Neuronal stem cell (in vitro differentiated cells): ENCODE measurements at regions not wholly inside any gene's neighbourhood (a gene's known extent, or its start where the extent isn't known, plus 50 kb on each side); places are given as distances from the start of the nearest gene placed in this dataset.

ENCODE experiments used
- DNase-seq: peaks from one replicate; pipeline ENCODE4 v3.0.0-alpha.2; 2013; ENCODE audit warnings: low spot score
- H2AFZ ChIP-seq: one replicate; pipeline ENCODE4 v1.6.1; 2013; ENCODE audit warnings: mild to moderate bottlenecking, low read length, inconsistent platforms
- H2AK5ac ChIP-seq: 2 replicates; pipeline ENCODE4 v1.6.1; 2013; ENCODE audit warnings: low read depth, mild to moderate bottlenecking, inconsistent platforms, low read length, moderate library complexity, mixed read lengths
- H2BK120ac ChIP-seq: 2 replicates; pipeline ENCODE4 v1.6.1; 2013; ENCODE audit warnings: low read depth, mild to moderate bottlenecking, inconsistent platforms, low read length, moderate library complexity, mixed read lengths
- H2BK12ac ChIP-seq: one replicate; pipeline ENCODE4 v1.6.1; 2013; ENCODE audit warnings: low read length, inconsistent platforms
- H2BK15ac ChIP-seq: 2 replicates; pipeline ENCODE4 v1.6.1; 2013; ENCODE audit warnings: mild to moderate bottlenecking, low read length, inconsistent platforms, mixed read lengths
- H2BK5ac ChIP-seq: one replicate; pipeline ENCODE4 v1.6.1; 2013; ENCODE audit warnings: inconsistent platforms, mild to moderate bottlenecking, low read length, moderate library complexity
- H3K14ac ChIP-seq: one replicate; pipeline ENCODE4 v1.6.1; 2013; ENCODE audit warnings: low read length, inconsistent platforms
- H3K18ac ChIP-seq: 2 replicates; pipeline ENCODE4 v1.6.1; 2013; ENCODE audit warnings: low read length, inconsistent platforms
- H3K23ac ChIP-seq: 2 replicates; pipeline ENCODE4 v1.6.1; 2013; ENCODE audit warnings: low read depth, mild to moderate bottlenecking, mixed read lengths, low read length, inconsistent platforms; ENCODE audit not compliant: poor library complexity
- H3K27ac ChIP-seq: replicated peaks from 3 replicates; pipeline ENCODE4 v1.5.1; 2013; ENCODE audit warnings: low read length, inconsistent platforms
- H3K27me3 ChIP-seq, 3 experiments: 2 replicates each; pipeline ENCODE4 v1.6.1; 2013; ENCODE audit warnings: low read length in 3 of 3, mild to moderate bottlenecking in 2 of 3, inconsistent platforms in 1 of 3, low read depth in 1 of 3, mixed read lengths in 1 of 3, moderate library complexity in 1 of 3; ENCODE audit not compliant: control insufficient read depth in 3 of 3, insufficient read depth in 3 of 3
- H3K36me3 ChIP-seq, 2 donors: replicated peaks in 1 of 2; 2 replicates each; pipeline ENCODE4 v1.6.1; 2013; ENCODE audit warnings: low read length in 2 of 2; ENCODE audit not compliant: control insufficient read depth in 2 of 2, insufficient read depth in 2 of 2
- H3K4ac ChIP-seq: 2 replicates; pipeline ENCODE4 v1.6.1; 2013; ENCODE audit warnings: inconsistent platforms, mild to moderate bottlenecking, low read length, moderate library complexity
- H3K4me1 ChIP-seq, 2 donors: 1 replicate in 1 of 2; 2 replicates in 1 of 2; pipeline ENCODE4 v1.6.1; 2013; ENCODE audit warnings: low read length in 2 of 2, low read depth in 1 of 2; ENCODE audit not compliant: control insufficient read depth in 2 of 2, insufficient read depth in 1 of 2
- H3K4me2 ChIP-seq: one replicate; pipeline ENCODE4 v1.6.1; 2013; ENCODE audit warnings: mild to moderate bottlenecking, low read length, inconsistent platforms; ENCODE audit not compliant: insufficient read depth, poor library complexity, severe bottlenecking
- H3K4me3 ChIP-seq, 2 donors: 2 replicates each; pipeline ENCODE4 v1.5.1; 2013; ENCODE audit warnings: low read length in 2 of 2, mild to moderate bottlenecking in 2 of 2, inconsistent platforms in 1 of 2, moderate library complexity in 1 of 2
- H3K79me1 ChIP-seq: one replicate; pipeline ENCODE4 v1.6.1; 2013; ENCODE audit warnings: low read depth, mild to moderate bottlenecking, inconsistent platforms, low read length, moderate library complexity
- H3K9ac ChIP-seq: one replicate; pipeline ENCODE4 v1.6.1; 2013; ENCODE audit warnings: mild to moderate bottlenecking, low read depth, low read length, inconsistent platforms; ENCODE audit not compliant: poor library complexity
- H3K9me3 ChIP-seq, 2 donors: replicated peaks in 1 of 2; 2 replicates each; pipeline versions ENCODE3 to v1.6.1; 2013; ENCODE audit warnings: low read length in 2 of 2, mild to moderate bottlenecking in 2 of 2, inconsistent platforms in 1 of 2, low read depth in 1 of 2, mixed read lengths in 1 of 2, moderate library complexity in 1 of 2; ENCODE audit not compliant: control insufficient read depth in 2 of 2, insufficient read depth in 1 of 2
- H4K8ac ChIP-seq: one replicate; pipeline ENCODE4 v1.6.1; 2013; ENCODE audit warnings: low read depth, mild to moderate bottlenecking, inconsistent platforms, low read length, moderate library complexity
- H4K91ac ChIP-seq: one replicate; pipeline ENCODE4 v1.6.1; 2013; ENCODE audit warnings: low read length, low read depth, mild to moderate bottlenecking, inconsistent platforms; ENCODE audit not compliant: poor library complexity
- WGBS, 2 donors: extraction: QIAGEN DNeasy Blood & Tissue Kit; methylation state at CpG; one replicate each; pipeline ENCODE4 v1.1.7; 2013; ENCODE audit warnings: missing lambda C conversion rate in 2 of 2, mixed read lengths in 1 of 2; ENCODE audit not compliant: insufficient read length in 2 of 2, insufficient replicate concordance in 1 of 2; ENCODE audit errors: extremely low coverage in 2 of 2; 5-methylcytosine and 5-hydroxymethylcytosine counted together

DNA sequence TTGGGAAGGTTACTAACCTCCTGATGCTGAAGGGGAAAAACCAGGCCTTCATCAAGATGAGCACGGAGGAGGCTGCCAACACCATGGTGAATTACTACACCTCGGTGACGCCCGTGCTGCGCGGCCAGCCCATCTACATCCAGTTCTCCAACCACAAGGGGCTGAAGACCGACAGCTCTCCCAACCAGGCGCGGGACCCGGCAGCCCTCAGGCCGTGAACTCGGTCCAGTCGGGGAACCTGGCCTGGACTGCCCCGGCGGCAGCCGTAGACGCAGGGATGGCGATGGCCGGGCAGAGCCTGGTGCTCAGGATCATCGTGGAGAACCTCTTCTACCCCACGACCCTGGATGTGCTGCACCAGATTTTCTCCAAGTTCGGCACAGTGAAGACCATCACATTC lies 133.0 kb upstream of the FUT8 start:
- no peak overlapping the region for H3K9ac ChIP-seq
- peak overlapping the region; percentile 93 for H3K18ac ChIP-seq
- peak overlapping the region; percentile 8 for H2BK5ac ChIP-seq
- DNase-seq, result no peak
- H2BK120ac ChIP-seq, result no peak overlapping the region
- no peak overlapping the region for H3K4me3 ChIP-seq
- no peak overlapping the region for H3K14ac ChIP-seq
- peak overlapping the region; percentile 91 for H2AK5ac ChIP-seq
- WGBS, 2 donors, result no CpG with 5 or more reads among the region's 22 CpGs
- no peaks in the 10 kb centered on the region for H3K27me3 ChIP-seq
- no peak overlapping the region for H3K23ac ChIP-seq
- peak overlapping the region; percentile 22 for H2BK15ac ChIP-seq
- H2AFZ ChIP-seq, result no peak overlapping the region
- no peak overlapping the region for H4K91ac ChIP-seq
- peak overlapping the region; percentile 78 for H2BK12ac ChIP-seq
- H3K79me1 ChIP-seq, result no peaks in the 10 kb centered on the region
- no peak overlapping the region for H3K4ac ChIP-seq
- H3K4me1 ChIP-seq, result peaks cover 7 to 17% of the 10 kb centered on the region in 2 donors
- no peak overlapping the region for H3K27ac ChIP-seq
- no peaks in the 10 kb centered on the region for H3K36me3 ChIP-seq
- peaks cover 0 to 4% of the 10 kb centered on the region in 2 donors for H3K9me3 ChIP-seq
- no peak overlapping the region for H4K8ac ChIP-seq
- H3K4me2 ChIP-seq, result no peak overlapping the region

DNA sequence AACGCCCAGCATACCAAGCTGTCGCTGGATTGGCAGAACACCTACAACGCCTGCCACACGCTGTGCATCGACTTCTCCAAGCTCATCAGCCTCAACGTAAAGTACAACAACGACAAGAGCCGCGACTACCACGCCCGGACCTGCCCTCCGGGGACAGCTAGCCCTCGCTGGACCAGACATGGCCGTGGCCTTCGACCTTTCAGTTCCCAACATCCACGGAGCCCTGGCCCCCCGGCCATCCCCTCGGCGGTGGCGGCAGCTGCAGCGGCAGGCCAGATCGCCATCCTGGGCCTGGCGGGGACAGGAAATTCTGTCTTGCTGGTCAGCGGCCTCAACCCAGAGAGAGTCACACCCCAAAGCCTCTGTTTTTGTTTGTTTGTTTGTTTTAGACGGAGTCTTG lies 132.6 kb upstream of the FUT8 start:
- Histone ChIP-seq H3K36me3 (no peaks in the 10 kb centered on the region), H3K27me3 (no peaks in the 10 kb centered on the region), H2BK120ac (no peak overlapping the region), H3K9ac (no peak overlapping the region), H4K8ac (no peak overlapping the region), H4K91ac (no peak overlapping the region), H3K4me3 (no peak overlapping the region), H3K9me3 (peaks cover 0 to 4% of the 10 kb centered on the region in 2 donors), H2BK12ac (peak overlapping the region; percentile 78), H3K79me1 (no peaks in the 10 kb centered on the region), H3K18ac (peak overlapping the region; percentile 93), H3K27ac (no peak overlapping the region), H2AFZ (no peak overlapping the region), H3K14ac (no peak overlapping the region), H2BK5ac (peak overlapping the region; percentile 8), H3K4me1 (peaks cover 7 to 17% of the 10 kb centered on the region in 2 donors), H3K23ac (no peak overlapping the region), H3K4ac (no peak overlapping the region), H2BK15ac (peak overlapping the region; percentile 34), H3K4me2 (no peak overlapping the region), H2AK5ac (peak overlapping the region; percentile 91)
- WGBS, 2 donors, result no CpG with 5 or more reads among the region's 25 CpGs
- no peak for DNase-seq

DNA sequence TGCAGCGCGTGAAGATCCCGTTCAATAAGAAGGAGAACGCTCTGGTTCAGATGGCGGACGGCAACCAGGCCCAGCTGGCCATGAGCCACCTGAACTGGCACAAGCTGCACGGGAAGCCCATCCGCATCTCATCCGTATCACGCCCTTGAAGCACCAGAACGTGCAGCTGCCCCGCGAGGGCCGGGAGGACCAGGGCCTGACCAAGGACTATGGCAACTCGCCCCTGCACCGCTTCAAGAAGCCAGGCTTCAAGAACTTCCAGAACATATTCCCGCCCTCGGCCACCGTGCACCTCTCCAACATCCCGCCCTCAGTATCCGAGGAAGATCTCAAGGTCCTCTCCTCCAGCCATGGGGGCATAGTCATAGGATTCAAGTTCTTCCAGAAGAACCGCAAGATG lies 131.9 kb upstream of the FUT8 start:
- no peak for DNase-seq
- peak overlapping the region; percentile 98 for H2BK12ac ChIP-seq
- H2BK15ac ChIP-seq, result peak overlapping the region; percentile 97
- H3K23ac ChIP-seq, result no peak overlapping the region
- no peak overlapping the region for H3K14ac ChIP-seq
- H2BK120ac ChIP-seq, result peak overlapping the region; percentile 78
- no peak overlapping the region for H3K4me2 ChIP-seq
- H3K4me1 ChIP-seq, result peaks cover 7 to 17% of the 10 kb centered on the region in 2 donors
- H4K91ac ChIP-seq, result peak overlapping the region; percentile 46
- peaks cover 0 to 4% of the 10 kb centered on the region in 2 donors for H3K9me3 ChIP-seq
- H3K27ac ChIP-seq, result no peak overlapping the region
- H3K36me3 ChIP-seq, result no peaks in the 10 kb centered on the region
- no peak overlapping the region for H3K9ac ChIP-seq
- no peak overlapping the region for H3K4ac ChIP-seq
- no peak overlapping the region for H2AFZ ChIP-seq
- no peak overlapping the region for H3K4me3 ChIP-seq
- WGBS, 2 donors, result no CpG with 5 or more reads among the region's 22 CpGs
- no peak overlapping the region for H4K8ac ChIP-seq
- H2AK5ac ChIP-seq, result peak overlapping the region; percentile 98
- H3K27me3 ChIP-seq, result no peaks in the 10 kb centered on the region
- peak overlapping the region; percentile 96 for H3K18ac ChIP-seq
- peak overlapping the region; percentile 85 for H2BK5ac ChIP-seq
- no peaks in the 10 kb centered on the region for H3K79me1 ChIP-seq

DNA sequence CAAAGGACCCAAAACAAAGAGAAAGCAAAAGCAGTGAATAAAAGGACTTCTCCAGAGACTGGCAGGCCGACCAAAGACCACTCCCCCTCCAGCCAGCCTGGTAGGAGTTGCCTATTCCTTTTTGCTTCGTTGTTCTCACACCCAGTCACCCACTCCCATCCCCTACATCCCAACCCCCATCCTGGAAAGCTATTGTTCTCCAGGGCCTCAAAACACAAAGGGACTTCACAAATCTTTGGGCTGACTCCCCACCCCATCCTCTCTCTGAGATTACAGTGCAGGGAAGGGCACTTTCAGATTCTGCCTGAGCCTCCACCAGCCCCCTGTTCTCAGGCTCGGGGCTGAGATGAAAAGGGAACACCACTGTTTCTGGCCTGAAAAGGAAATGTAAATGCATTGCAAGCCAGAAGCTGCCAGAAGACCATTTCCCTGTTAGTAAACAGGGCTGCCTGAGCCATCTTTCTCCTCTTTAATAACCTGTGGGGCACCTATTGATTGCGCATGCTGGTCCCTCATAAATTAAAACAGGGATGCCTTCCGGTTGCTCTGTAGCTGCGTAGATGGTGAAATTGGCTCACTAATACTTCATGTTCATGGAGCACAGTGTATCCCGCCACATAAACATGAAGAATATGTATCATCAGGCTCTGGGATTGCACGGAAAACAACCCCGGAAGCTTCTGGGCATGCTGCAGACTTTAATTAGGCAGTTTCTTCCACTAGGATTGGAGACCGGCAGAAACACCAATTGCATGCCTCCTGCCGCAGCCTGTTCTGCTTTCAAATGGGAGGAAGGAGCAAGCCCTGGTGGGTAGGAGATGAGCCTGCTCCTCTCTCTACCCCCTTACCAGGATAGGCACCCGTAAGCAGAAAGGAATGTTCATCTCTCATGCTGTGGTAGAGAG lies 130.3 kb upstream of the FUT8 start:
- no peak overlapping the region for H2AK5ac ChIP-seq
- H4K8ac ChIP-seq, result no peak overlapping the region
- peak overlapping the region; percentile 96 for H3K27ac ChIP-seq
- H3K4me1 ChIP-seq, result peaks cover 7 to 16% of the 10 kb centered on the region in 2 donors
- peak overlapping the region; percentile 7 for H2BK5ac ChIP-seq
- H2BK120ac ChIP-seq, result no peak overlapping the region
- peak overlapping the region; percentile 28 for H3K4me2 ChIP-seq
- peaks cover 0 to 4% of the 10 kb centered on the region in 2 donors for H3K9me3 ChIP-seq
- no peak overlapping the region for H3K23ac ChIP-seq
- peak overlapping the region; percentile 88 for H2AFZ ChIP-seq
- H3K4me3 ChIP-seq, result no peak overlapping the region
- H3K4ac ChIP-seq, result no peak overlapping the region
- H3K14ac ChIP-seq, result no peak overlapping the region
- no peak overlapping the region for H2BK15ac ChIP-seq
- H3K27me3 ChIP-seq, result no peaks in the 10 kb centered on the region
- no peak overlapping the region for H4K91ac ChIP-seq
- H3K9ac ChIP-seq, result no peak overlapping the region
- peak; percentile 73 for DNase-seq
- WGBS, 2 donors, result no CpG with 5 or more reads among the region's 12 CpGs
- H2BK12ac ChIP-seq, result no peak overlapping the region
- peak overlapping the region; percentile 50 for H3K18ac ChIP-seq
- no peaks in the 10 kb centered on the region for H3K79me1 ChIP-seq
- H3K36me3 ChIP-seq, result no peaks in the 10 kb centered on the region
